Lung (tissue), 11 donors: ENCODE measurements at regions not wholly inside any gene's neighbourhood (a gene's known extent, or its start where the extent isn't known, plus 50 kb on each side); places are given as distances from the start of the nearest gene placed in this dataset.

Experiments used
- ATAC-seq: fragments of 200-7000 bp; cut with Tn5 transposase; one replicate; pipeline ENCODE4 v1.9.1; 2020; ENCODE audit warnings: moderate number of reproducible peaks; ENCODE audit not compliant: insufficient read depth, low FRiP score
- DNase-seq, 3 donors: peaks; one replicate each; pipeline ENCODE4 v3.0.0-alpha.2; 2013 to 2017
- H3K27ac ChIP-seq, 2 donors: one replicate each; pipeline ENCODE4 v1.5.1; 2013; ENCODE audit warnings: mild to moderate bottlenecking in 2 of 2, moderate library complexity in 2 of 2, control low read depth in 1 of 2, inconsistent platforms in 1 of 2, low read depth in 1 of 2, low read length in 1 of 2
- H3K27me3 ChIP-seq, 3 donors: one replicate each; pipeline ENCODE4 v1.5.1; 2013; ENCODE audit warnings: low read length in 2 of 3; ENCODE audit not compliant: control insufficient read depth in 3 of 3, insufficient read depth in 3 of 3
- H3K36me3 ChIP-seq, 4 donors: one replicate each; pipeline ENCODE4 v1.5.1; 2013; ENCODE audit warnings: low read length in 4 of 4, mild to moderate bottlenecking in 1 of 4, moderate library complexity in 1 of 4; ENCODE audit not compliant: control insufficient read depth in 4 of 4, insufficient read depth in 4 of 4
- H3K4me1 ChIP-seq, 5 donors: one replicate each; pipeline ENCODE4 v1.5.1; 2013; ENCODE audit warnings: low read length in 5 of 5, mild to moderate bottlenecking in 2 of 5, moderate library complexity in 1 of 5; ENCODE audit not compliant: control insufficient read depth in 5 of 5, insufficient read depth in 5 of 5
- H3K4me3 ChIP-seq: one replicate; pipeline ENCODE4 v1.5.1; 2013; ENCODE audit warnings: mild to moderate bottlenecking, control low read depth, moderate library complexity
- H3K9ac ChIP-seq, 2 donors: one replicate each; pipeline ENCODE4 v1.5.1; 2013; ENCODE audit warnings: low read length in 2 of 2, control low read depth in 1 of 2; ENCODE audit not compliant: insufficient read depth in 1 of 2
- H3K9me3 ChIP-seq, 4 donors: one replicate each; pipeline ENCODE4 v1.5.1; 2013; ENCODE audit warnings: low read length in 3 of 4, mild to moderate bottlenecking in 1 of 4, moderate library complexity in 1 of 4; ENCODE audit not compliant: control insufficient read depth in 4 of 4, insufficient read depth in 3 of 4
- WGBS, 2 donors: extraction: QIAGEN DNeasy Blood & Tissue Kit; methylation state at CpG; one replicate each; pipeline ENCODE4 v1.1.7; 2013; 5-methylcytosine and 5-hydroxymethylcytosine counted together
- TF ChIP-seq, protein P1 (sequence below): IDR thresholded peaks from 2 replicates; pipeline ENCODE4 v1.5.1; 2012; ENCODE audit warnings: mild to moderate bottlenecking; ENCODE audit errors: control extremely low read depth, extremely low read depth
- donor health status: control.
- donor health status: control.
- donor health status: Bipolar disorder and iron deficiency.
- donor health status: healthy.
- donor health status: DM: yes; HTN: yes; CAD: no.

- H3K36me3 ChIP-seq = no peaks in the 10 kb centered on the region
- no peaks in the 10 kb centered on the region for H3K9me3 ChIP-seq
- H3K4me3 ChIP-seq = no peak overlapping the region
- DNase-seq = no peak
- no peaks in the 10 kb centered on the region for H3K27me3 ChIP-seq
- H3K27ac ChIP-seq = no peak overlapping the region
- no peak overlapping the region for H3K9ac ChIP-seq
- H3K4me1 ChIP-seq = no peaks in the 10 kb centered on the region
- no peak for ATAC-seq
- TF ChIP-seq, protein P1, sequence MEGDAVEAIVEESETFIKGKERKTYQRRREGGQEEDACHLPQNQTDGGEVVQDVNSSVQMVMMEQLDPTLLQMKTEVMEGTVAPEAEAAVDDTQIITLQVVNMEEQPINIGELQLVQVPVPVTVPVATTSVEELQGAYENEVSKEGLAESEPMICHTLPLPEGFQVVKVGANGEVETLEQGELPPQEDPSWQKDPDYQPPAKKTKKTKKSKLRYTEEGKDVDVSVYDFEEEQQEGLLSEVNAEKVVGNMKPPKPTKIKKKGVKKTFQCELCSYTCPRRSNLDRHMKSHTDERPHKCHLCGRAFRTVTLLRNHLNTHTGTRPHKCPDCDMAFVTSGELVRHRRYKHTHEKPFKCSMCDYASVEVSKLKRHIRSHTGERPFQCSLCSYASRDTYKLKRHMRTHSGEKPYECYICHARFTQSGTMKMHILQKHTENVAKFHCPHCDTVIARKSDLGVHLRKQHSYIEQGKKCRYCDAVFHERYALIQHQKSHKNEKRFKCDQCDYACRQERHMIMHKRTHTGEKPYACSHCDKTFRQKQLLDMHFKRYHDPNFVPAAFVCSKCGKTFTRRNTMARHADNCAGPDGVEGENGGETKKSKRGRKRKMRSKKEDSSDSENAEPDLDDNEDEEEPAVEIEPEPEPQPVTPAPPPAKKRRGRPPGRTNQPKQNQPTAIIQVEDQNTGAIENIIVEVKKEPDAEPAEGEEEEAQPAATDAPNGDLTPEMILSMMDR = no peak
These were observed 762.3 kb upstream of the ARPP21 start for GRCh38 chr3:34876997-34877396.

DNA sequence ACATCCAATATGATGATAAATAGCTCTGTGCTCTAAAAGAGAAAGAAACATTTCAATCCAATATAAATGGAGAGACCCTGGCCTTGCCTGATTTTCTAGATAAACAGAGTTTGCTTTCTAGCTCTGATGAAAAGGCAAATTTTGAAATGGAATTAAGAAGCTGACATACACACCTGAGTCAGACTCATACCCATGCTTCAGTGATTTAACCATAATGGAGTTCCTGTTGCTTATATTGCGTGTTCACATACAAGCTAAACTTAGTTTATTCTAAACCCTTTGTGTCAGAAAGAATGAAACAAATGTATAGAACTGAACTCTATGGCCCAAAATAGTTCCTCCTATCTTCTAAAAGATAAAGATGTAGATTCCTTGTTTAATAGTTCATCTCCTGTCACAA lies 760.8 kb upstream of the ARPP21 start:
- ATAC-seq = no peak
- H3K9ac ChIP-seq = no peak overlapping the region
- WGBS, 2 donors = 89 to 90% methylated on average over 1 of the region's 1 CpG
- H3K4me3 ChIP-seq = no peak overlapping the region
- no peak for DNase-seq
- no peak overlapping the region for H3K27ac ChIP-seq
- no peaks in the 10 kb centered on the region for H3K36me3 ChIP-seq
- no peaks in the 10 kb centered on the region for H3K4me1 ChIP-seq
- TF ChIP-seq, protein P1 = no peak
- H3K27me3 ChIP-seq = no peaks in the 10 kb centered on the region
- no peaks in the 10 kb centered on the region for H3K9me3 ChIP-seq

- 44 to 65% methylated on average over 1 of the region's 1 CpG for WGBS, 2 donors
- no peak for ATAC-seq
- H3K9me3 ChIP-seq = no peaks in the 10 kb centered on the region
These were observed 758.3 kb upstream of the ARPP21 start for GRCh38 chr3:34881026-34881425.

DNA sequence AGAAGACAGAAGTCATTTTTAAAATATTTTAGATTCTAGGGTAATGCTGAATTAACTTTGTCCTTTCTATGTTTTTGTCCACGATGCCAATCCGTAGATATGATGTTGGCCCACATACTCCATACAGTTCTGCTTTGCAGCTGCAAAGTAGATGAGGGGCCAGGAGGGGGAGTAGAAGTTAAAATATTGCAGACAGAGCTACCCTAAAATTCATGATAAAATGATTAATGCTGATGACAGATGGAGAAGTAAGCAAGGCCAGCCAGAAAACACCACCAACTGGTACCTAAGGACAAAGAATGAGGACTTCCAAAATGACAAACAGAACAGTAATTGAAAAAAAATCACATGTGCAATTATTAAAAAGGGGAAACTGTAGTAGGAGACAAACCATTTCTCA lies 756.6 kb upstream of the ARPP21 start:
- Histone ChIP-seq H3K27ac (no peak overlapping the region), H3K27me3 (no peaks in the 10 kb centered on the region), H3K9ac (no peak overlapping the region), H3K4me1 (no peaks in the 10 kb centered on the region), H3K36me3 (no peaks in the 10 kb centered on the region), H3K4me3 (no peak overlapping the region), H3K9me3 (peaks cover 0 to 2% (median 0%) of the 10 kb centered on the region in 4 donors)
- WGBS, 2 donors = 84 to 90% methylated on average over 2 of the region's 2 CpGs
- ATAC-seq = no peak
- DNase-seq = no peak
- TF ChIP-seq, protein P1 = no peak

More at GRCh38 chr3:34881026-34881425, 758.3 kb upstream of the ARPP21 start:
- Histone ChIP-seq H3K36me3 (no peaks in the 10 kb centered on the region), H3K4me3 (no peak overlapping the region), H3K27ac (no peak overlapping the region), H3K9ac (no peak overlapping the region), H3K27me3 (no peaks in the 10 kb centered on the region), H3K4me1 (no peaks in the 10 kb centered on the region)
- DNase-seq = no peak
- TF ChIP-seq, protein P1 = no peak
